Vagina (tissue), 2 donors: ENCODE measurements at regions not wholly inside any gene's neighbourhood (a gene's known extent, or its start where the extent isn't known, plus 50 kb on each side); places are given as distances from the start of the nearest gene placed in this dataset.

ENCODE experiments used
- CTCF ChIP-seq, 3 experiments: fragments of 450-650 bp in 2 of 3; fragments of 200-600 bp in 1 of 3; sonication (generic) in 1 of 3; IDR thresholded peaks; one replicate each; pipeline ENCODE4 v1.5.1; 2017 to 2019; ENCODE audit warnings: antibody characterized with exemption in 3 of 3, mild to moderate bottlenecking in 2 of 3, moderate library complexity in 2 of 3
- POLR2AphosphoS5 ChIP-seq, 2 donors: sonication (generic); formaldehyde crosslinking; IDR thresholded peaks; one replicate each; pipeline ENCODE4 v1.9.0; 2017; ENCODE audit warnings: antibody characterized with exemption in 2 of 2, mild to moderate bottlenecking in 2 of 2, low read depth in 1 of 2; ENCODE audit not compliant: insufficient read depth in 1 of 2

GRCh38 chr5:56358703-56359681, 125.9 kb upstream of the ANKRD55 start:
- no peak for TF ChIP-seq CTCF (IDR thresholded peaks at IDR 0.05)
- no peak for TF ChIP-seq POLR2AphosphoS5 (IDR thresholded peaks at IDR 0.05; ENCODE audit: insufficient read depth in 1 of 2, low read depth in 1 of 2)
